Epidermal melanocyte (primary cell): ENCODE measurements at regions not wholly inside any gene's neighbourhood (a gene's known extent, or its start where the extent isn't known, plus 50 kb on each side); places are given as distances from the start of the nearest gene placed in this dataset.
"Not testable (repeated sequence)": the region's sequence is repeated elsewhere in the genome, so short reads cannot be mapped to it uniquely, and the experiment has no call there.

Source experiments
- DNase-seq: peaks from one replicate; pipeline ENCODE4 v3.0.0; 2011; ENCODE audit warnings: low spot score; ENCODE audit not compliant: insufficient read length

GRCh38 chr2:128642821-128643220 lies 324.2 kb upstream of the HS6ST1 start:
- DNase-seq: no peak

DNA sequence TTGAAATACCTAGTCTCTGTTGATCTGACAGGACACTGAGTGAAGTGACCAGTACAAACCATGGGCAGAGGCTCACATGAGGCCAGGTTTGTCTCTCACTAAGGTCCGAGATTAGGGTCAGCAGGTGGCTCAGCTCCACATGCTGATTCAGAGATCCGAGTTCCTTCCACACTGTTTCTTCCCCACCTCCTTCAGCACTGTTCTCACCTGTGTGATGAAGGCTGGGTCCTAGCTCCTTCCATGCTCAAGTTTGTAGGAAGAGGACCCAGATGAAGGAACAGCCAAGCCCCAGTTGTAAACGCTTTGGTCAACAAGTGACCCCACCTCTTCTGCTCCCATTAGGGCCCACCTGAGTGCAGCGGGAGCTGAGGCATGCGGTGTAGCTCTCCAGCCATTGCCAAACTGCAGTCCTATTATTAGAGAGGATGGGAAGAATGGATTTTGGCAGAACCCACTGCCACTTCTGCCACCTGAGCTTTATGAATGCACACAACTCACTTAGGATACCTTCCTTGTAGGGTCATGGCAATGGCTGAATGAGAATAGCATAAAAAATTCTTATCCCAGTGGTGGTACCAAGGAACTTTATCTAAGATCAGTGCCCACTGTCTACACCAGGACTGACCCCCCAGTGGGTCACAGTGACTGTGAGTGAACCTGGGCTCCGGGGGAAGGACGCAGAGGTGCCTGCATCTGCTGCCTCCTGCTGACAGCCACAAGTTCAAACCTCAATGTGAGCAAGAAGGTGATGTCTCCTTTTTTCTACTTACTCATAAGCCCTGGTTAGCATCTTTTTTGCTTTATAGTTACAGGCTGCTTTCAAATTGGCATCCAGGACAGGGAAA lies 324.8 kb upstream of the HS6ST1 start:
- DNase-seq: no peak

GRCh38 chr2:128644156-128644555 lies 325.5 kb upstream of the HS6ST1 start:
- no peak for DNase-seq

GRCh38 chr2:128644718-128645256 lies 326.1 kb upstream of the HS6ST1 start:
- DNase-seq: no peak

DNA sequence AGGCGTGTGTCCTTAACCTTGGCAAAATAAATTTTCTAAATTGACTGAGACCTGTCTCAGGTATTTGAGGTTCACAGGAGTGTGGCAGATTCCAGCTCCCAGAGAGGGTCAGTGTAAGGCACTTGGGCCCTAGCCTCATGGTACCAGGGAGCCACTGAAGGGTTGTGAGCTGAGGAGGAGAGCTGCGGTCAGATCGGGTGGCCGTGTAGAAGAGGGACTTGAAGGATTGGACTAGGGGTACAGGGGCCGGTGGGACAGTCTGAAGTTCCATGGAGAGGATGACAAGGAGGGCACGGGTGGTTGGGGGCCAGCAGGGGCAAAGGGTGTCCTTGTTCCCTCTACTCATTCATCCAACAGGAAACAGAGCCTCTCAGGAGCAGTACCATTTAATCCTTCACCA lies 327.0 kb upstream of the HS6ST1 start:
- no peak for DNase-seq

- DNase-seq: no peak
Measured at GRCh38 chr2:128646091-128646490, 327.4 kb upstream of the HS6ST1 start.

DNA sequence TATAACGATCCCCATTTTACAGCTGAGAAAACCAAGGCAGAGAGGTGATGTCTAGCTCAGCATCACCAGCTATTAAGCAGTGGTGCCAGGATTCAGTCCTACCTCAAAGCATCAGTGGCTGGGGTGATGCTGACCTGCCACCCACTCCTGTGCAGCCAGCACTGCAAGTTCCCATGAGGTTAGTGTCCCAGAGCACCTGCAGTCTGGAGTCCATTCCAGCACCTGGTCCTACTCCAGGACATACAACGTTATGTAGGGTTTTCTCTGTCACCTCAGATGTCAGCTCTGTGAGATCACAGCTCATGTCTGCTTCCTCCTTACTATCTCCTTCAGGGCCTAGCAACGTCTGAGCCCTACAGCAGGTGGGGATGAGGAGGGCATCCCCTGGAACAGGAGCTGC lies 328.0 kb upstream of the HS6ST1 start:
- no peak for DNase-seq

DNA sequence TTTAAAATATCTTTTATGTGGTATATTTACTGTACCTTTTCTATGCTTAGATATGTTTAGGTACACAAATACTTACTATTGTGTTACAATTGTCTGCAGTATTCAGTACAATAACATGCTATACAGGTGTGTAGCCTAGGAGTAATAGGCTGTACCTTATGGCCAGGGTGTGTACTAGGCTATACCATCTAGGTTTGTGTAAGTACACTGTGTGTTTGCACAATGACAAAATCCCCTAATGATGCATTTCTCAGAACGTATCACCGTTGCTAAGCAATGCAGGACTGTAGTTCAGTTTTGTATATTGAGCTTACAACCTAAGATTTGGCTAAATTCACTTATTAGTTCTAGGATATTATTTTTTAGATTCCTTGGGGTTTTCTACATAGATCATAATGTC lies 332.3 kb upstream of the HS6ST1 start:
- no peak for DNase-seq

DNA sequence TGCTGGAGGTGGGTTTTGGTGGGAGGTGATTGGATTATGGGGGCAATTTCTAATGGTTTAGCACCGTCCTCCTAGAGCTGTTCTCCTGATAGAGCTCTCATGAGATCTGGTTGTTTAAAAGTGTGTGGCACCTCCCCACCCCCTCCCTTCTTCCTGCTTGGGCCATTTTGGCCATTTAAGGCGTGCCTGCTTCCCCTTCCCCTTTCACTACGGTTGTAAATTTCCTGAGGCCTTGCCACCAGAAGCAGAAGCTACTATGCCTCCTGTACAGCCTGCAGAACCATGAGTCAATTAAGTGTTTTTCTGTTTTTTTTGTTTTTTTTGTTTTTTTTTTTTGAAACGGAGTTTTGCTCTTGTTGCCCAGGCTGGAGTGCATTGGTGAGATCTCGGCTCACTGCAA lies 335.7 kb upstream of the HS6ST1 start:
- DNase-seq: no peak

DNA sequence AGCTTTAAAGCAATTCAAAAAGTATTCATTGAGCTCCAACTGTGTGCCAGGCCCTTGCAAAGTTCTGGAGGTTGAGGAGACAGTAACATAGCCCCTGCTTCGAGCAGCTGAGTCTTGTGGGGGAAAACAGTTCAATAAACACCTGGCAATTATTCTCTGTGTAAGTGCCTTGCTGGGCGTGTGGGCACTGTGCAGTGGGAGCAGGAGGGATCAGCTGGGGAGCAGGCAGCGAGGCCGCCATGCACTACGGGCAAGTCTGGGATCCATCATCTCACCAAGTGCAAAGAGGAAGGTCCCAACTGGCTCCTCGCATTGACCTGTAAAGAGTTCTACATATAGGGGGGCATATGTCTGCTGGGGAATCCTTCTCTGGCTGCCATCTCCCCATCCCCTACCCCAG lies 342.2 kb upstream of the HS6ST1 start:
- DNase-seq: no peak

GRCh38 chr2:128661311-128661710 lies 342.6 kb upstream of the HS6ST1 start:
- no peak for DNase-seq

DNA sequence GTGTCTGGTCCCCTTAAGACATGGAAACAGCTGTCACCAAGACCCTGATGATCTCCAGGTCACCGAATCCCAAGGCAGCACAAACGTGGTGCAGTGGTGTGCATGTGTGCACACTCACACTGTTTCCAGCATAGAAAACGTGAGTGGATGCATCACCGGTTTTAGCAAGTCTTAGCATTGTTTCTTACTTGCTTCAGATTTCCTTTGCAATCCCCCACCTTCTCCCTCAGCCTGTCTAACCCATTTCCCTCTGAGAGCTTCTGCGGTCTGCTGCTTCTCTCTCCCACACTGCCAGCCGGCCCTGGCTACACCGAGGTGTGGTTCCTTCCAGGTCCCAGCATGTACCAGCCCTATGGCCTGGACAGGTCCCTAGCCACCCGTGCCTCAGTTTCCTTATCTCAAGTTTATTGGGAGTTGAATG lies 343.4 kb upstream of the HS6ST1 start:
- no peak for DNase-seq

GRCh38 chr2:128663371-128664050 lies 344.8 kb upstream of the HS6ST1 start:
- no peak for DNase-seq

DNA sequence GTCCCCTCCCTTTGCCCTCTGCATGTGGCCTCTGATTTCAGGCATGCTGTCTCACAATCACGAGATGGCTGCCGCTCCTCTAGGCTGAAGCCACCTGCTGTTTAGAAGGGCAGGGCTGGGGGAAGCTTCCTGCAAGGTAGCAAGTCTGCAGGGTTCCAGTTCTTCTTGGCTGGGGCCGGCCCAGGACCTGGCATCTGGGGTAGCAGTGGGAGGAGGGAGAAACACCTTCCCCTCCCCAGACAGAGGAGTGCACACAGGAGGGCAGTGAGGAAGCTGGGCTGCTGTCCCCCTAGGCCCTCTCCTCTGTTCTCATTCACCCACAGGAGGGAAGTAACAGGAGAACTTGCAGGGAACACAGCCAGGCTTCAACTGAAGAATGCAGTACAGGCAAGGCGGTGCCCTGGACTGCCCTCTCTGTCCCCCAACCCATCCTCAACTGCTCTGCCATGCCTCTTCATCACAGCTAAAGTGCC lies 345.9 kb upstream of the HS6ST1 start:
- no peak for DNase-seq

- DNase-seq: no peak
Measured at GRCh38 chr2:128665113-128665512, 346.4 kb upstream of the HS6ST1 start.

DNA sequence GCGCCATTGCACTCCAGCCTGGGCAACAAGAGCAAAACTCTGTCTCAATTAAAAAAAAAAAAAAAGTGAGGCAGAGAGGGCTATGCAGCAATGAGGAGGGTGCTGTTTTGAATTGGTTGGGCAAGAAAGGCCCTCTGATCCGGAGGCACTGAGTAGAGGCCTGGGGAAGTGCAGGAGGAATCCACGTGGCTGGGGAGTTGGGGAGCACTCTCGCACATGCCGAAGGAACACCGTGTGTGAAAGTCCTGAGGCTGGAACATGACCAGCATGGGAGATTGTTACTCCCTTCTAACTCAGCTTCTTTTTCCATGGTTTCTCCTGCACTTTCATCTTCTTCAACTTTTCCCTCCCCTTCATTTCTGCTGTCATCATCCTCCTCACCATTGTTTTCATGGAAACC lies 347.9 kb upstream of the HS6ST1 start:
- DNase-seq: no peak

DNA sequence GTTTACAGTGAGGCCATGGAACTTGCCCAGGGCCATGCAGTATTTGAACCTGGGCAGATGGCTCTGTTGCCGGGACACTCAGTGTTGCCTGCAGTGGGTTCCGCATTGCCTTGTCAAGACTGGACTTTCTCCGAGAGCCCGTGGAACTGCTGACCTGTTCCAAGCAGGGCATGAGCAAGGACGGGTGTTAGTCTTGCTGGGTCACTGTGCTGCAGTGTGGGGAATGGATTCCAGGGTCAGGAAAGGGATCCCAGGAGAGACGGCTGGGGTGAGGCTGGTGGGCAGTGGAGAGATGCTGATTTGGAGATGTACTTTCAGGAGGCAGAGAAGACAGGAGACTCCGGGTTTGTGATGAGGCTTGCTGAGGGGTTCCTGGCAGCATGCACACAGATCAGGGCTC lies 348.7 kb upstream of the HS6ST1 start:
- no peak for DNase-seq

- no peak for DNase-seq
Measured at GRCh38 chr2:128668946-128669345, 350.3 kb upstream of the HS6ST1 start.

GRCh38 chr2:128670066-128670465 lies 351.4 kb upstream of the HS6ST1 start:
- DNase-seq: no peak

- not testable (repeated sequence) for DNase-seq
Measured at GRCh38 chr2:128671981-128672757, 353.5 kb upstream of the HS6ST1 start.

DNA sequence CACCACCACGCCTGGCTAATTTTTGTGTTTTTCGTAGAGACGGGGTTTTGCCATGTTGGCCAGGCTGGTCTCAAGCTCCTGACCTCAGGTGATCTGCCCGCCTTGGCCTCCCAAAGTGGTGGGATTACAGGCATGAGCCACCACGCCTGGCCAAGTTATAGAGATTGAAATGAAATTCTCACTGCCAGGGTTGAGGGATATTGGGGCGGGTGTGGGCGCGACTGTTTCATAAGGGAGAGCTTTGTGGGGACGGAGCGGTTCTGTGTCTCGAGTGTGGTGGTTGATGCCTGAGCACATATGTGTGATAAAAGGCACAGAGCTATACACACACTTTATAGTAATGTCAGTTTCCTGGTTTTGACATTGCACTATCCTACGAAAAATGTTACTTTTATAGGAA lies 361.0 kb upstream of the HS6ST1 start:
- DNase-seq: not testable (repeated sequence)

DNA sequence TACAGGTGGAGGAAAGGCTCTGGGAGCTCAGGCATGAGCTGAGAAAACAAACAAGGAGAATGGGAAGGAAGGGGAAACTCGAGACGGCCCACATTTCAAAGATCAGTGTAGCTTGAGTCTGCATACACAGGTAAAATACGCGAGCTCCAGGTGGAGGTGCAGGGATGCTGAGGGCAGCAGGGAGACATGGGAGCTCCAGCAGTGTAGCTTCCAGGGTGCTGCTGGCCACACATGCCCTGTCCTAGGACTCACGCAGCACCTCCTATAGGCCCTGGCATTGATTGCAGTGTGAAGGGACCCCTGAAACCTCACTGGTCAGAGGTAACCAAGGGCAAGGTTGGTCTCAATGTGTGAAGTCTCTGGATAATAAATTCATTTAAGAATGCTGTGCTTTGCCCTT lies 362.8 kb upstream of the HS6ST1 start:
- DNase-seq: no peak
